PC-3 (cell line): ENCODE measurements at regions not wholly inside any gene's neighbourhood (a gene's known extent, or its start where the extent isn't known, plus 50 kb on each side); places are given as distances from the start of the nearest gene placed in this dataset.

Source experiments
- ATAC-seq: fragments of 200-7000 bp; cut with Tn5 transposase; 2 replicates; pipeline ENCODE4 v1.9.1; 2020; ENCODE audit warnings: mild to moderate bottlenecking, moderate library complexity
- BruUV-seq: library from RNA; stranded (reverse); fragments of 400-500 nt; replicated peaks from 2 replicates; lab custom pipeline; 2021; lab: Mats Ljungman, UMichigan
- CTCF ChIA-PET: fragments of 300-600 bp; sonication (Branson Sonifier 250); formaldehyde crosslinking; loops from one replicate; lab custom pipeline; 2022; ENCODE audit warnings: antibody characterized with exemption; lab: Charles Lee
- POLR2A ChIA-PET: fragments of 300-600 bp; sonication (Branson Sonifier 250); formaldehyde crosslinking; loops from one replicate; lab custom pipeline; 2022; ENCODE audit warnings: antibody characterized with exemption; ENCODE audit not compliant: unreplicated experiment; lab: Charles Lee
- DNase-seq: peaks from one replicate; pipeline ENCODE4 v3.0.0-alpha.2; 2015
- H2AFZ ChIP-seq: fragments of 300-600 bp; sonication (generic); 2 replicates; pipeline ENCODE4 v1.6.0; 2016; ENCODE audit warnings: antibody characterized with exemption, low read length
- H3F3A ChIP-seq: fragments of 300-600 bp; sonication (generic); one replicate; pipeline ENCODE4 v1.6.0; 2017; ENCODE audit warnings: antibody characterized with exemption, low read length, control low read depth, mild to moderate bottlenecking; ENCODE audit not compliant: unreplicated experiment
- H3K27ac ChIP-seq: fragments of 300-600 bp; sonication (generic); 2 replicates; pipeline ENCODE4 v1.5.1; 2016; ENCODE audit warnings: mild to moderate bottlenecking, low read length
- H3K27me3 ChIP-seq: fragments of 300-600 bp; sonication (generic); 2 replicates; pipeline ENCODE4 v1.6.1; 2016; ENCODE audit warnings: low read length, mixed read lengths
- H3K36me3 ChIP-seq: fragments of 300-600 bp; sonication (generic); 2 replicates; pipeline ENCODE4 v1.6.1; 2016; ENCODE audit warnings: low read depth, mixed run types, low read length, mixed read lengths
- H3K4me1 ChIP-seq: fragments of 300-600 bp; sonication (generic); 2 replicates; pipeline ENCODE4 v1.5.1; 2016; ENCODE audit warnings: low read length; ENCODE audit not compliant: insufficient read depth
- H3K4me2 ChIP-seq: fragments of 300-600 bp; sonication (generic); 2 replicates; pipeline ENCODE4 v1.6.0; 2016; ENCODE audit warnings: low read length
- H3K4me3 ChIP-seq: fragments of 300-600 bp; sonication (generic); 2 replicates; pipeline ENCODE4 v1.5.1; 2016; ENCODE audit warnings: mild to moderate bottlenecking, low read length, mixed read lengths
- H3K79me2 ChIP-seq: fragments of 300-600 bp; sonication (generic); 2 replicates; pipeline ENCODE4 v1.6.1; 2017; ENCODE audit warnings: low read length, mixed read lengths
- H3K9ac ChIP-seq: fragments of 300-600 bp; sonication (generic); 2 replicates; pipeline ENCODE4 v1.6.0; 2016; ENCODE audit warnings: mild to moderate bottlenecking, low read length
- H3K9me2 ChIP-seq: fragments of 300-600 bp; sonication (generic); replicated peaks from 2 replicates; pipeline ENCODE4 v1.6.1; 2016; ENCODE audit warnings: mixed run types, low read length, mixed read lengths
- H3K9me3 ChIP-seq: fragments of 300-600 bp; sonication (generic); 2 replicates; pipeline ENCODE4 v1.6.1; 2016; ENCODE audit warnings: low read length, mixed read lengths
- H4K20me1 ChIP-seq: fragments of 300-600 bp; sonication (generic); 2 replicates; pipeline ENCODE4 v1.6.1; 2016; ENCODE audit warnings: low read length, mixed read lengths
- EZH2 ChIP-seq: fragments of 300-600 bp; sonication (generic); IDR thresholded peaks from one replicate; pipeline ENCODE4 v1.6.1; 2017; ENCODE audit warnings: antibody characterized with exemption, mild to moderate bottlenecking, low read length; ENCODE audit not compliant: unreplicated experiment
- EZH2phosphoT487 ChIP-seq: fragments of 300-600 bp; sonication (generic); IDR thresholded peaks from 2 replicates; pipeline ENCODE4 v1.6.1; 2018; ENCODE audit warnings: mild to moderate bottlenecking, antibody characterized with exemption, low read length, borderline replicate concordance
- intact Hi-C: fragments of 100-400 bp; cut with micrococcal nuclease; formaldehyde crosslinking; loops from 2 replicates; pipeline ENCODE4 v1.9.0; 2023
- TF ChIP-seq, protein P1 (sequence below): fragments of 300-600 bp; sonication (generic); conservative IDR thresholded peaks from 2 replicates; pipeline ENCODE4 v1.5.1; 2017; ENCODE audit warnings: antibody characterized with exemption, low read depth, mild to moderate bottlenecking, low read length

DNA sequence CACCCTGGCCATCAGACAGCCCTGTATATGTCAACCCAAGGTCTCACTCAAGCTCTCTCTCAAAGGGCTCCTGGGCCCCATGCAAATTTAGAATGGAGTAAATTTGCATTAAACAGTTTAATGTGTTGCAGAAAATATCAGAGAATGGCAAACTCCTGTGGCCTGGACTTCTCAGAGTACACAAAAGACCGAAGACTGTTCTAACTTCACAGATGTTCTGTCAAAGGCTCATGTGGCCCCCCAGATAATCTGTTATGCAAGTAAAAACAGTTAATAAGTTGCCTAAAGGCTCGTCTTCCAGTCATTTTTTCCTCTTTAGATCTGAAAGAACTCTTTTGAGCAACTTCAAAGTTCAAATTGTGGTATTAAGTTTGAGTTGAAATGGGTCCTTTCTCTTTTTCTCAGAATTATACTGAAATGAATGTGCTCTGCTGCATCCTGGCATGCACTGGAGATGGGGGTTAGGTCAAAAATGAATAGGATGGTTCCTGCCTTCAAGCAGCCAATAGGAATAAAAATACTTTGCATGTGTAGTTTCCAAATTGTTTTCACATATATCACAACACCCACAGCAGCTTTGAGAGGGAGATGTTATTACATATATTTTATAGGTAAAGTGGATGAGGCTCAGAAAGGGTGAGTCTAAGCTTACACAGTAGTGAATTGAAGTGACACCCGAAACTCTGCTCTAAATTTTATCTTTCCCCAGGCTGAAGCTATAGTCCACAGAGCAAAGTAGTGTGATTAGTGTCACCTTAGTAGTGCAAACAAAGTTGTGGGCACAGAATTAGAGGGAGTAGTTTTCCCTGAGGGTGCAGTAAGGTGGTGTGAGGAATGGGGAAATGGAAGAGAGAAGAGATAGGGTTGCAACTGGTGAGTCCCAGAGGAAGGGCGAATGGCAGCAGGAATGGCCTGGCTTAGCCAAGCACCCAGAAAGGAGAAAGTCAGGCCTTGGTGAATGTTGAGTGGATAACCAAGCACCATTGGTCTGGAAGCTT lies 205.0 kb upstream of the RFC3 start:
- H3K27me3 ChIP-seq = no peaks in the 10 kb centered on the region
- H3K4me2 ChIP-seq = no peak overlapping the region
- ATAC-seq = no peak
- H3K9me3 ChIP-seq = no peaks in the 10 kb centered on the region
- CTCF ChIA-PET = no interaction called here
- no peak overlapping the region for H2AFZ ChIP-seq
- POLR2A ChIA-PET = no interaction called here
- no peaks in the 10 kb centered on the region for H3F3A ChIP-seq
- no peak overlapping the region for H3K9ac ChIP-seq
- no peaks in the 10 kb centered on the region for H3K9me2 ChIP-seq
- TF ChIP-seq EZH2 = no peak
- TF ChIP-seq, protein P1, sequence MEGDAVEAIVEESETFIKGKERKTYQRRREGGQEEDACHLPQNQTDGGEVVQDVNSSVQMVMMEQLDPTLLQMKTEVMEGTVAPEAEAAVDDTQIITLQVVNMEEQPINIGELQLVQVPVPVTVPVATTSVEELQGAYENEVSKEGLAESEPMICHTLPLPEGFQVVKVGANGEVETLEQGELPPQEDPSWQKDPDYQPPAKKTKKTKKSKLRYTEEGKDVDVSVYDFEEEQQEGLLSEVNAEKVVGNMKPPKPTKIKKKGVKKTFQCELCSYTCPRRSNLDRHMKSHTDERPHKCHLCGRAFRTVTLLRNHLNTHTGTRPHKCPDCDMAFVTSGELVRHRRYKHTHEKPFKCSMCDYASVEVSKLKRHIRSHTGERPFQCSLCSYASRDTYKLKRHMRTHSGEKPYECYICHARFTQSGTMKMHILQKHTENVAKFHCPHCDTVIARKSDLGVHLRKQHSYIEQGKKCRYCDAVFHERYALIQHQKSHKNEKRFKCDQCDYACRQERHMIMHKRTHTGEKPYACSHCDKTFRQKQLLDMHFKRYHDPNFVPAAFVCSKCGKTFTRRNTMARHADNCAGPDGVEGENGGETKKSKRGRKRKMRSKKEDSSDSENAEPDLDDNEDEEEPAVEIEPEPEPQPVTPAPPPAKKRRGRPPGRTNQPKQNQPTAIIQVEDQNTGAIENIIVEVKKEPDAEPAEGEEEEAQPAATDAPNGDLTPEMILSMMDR = no peak
- H3K79me2 ChIP-seq = no peaks in the 10 kb centered on the region
- no peak overlapping the region for H3K4me3 ChIP-seq
- DNase-seq = no peak
- H3K27ac ChIP-seq = no peak overlapping the region
- BruUV-seq = no TSS peak
- intact Hi-C loops = no loop called here
- no peaks in the 10 kb centered on the region for H3K36me3 ChIP-seq
- H4K20me1 ChIP-seq = no peaks in the 10 kb centered on the region
- H3K4me1 ChIP-seq = no peaks in the 10 kb centered on the region

DNA sequence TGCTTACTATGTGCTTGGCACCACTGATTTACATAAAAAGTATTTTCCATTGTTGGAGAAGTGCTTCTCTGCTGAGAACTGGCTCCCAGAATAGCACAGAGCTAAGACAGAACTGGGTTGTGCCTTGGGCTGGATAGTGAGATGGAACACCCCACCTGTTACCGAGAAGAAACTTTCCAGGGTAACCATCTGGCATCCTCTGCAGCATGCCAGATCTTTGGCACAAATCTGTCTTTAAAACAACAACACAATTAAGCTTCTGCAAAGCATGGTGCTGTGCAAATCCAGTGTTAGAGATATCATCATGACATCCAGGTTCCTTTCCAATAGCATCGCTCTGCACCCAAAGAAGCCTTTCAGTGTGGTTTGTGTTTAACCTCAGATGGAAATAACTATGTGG lies 202.5 kb upstream of the RFC3 start:
- Histone ChIP-seq H3K4me3 (no peak overlapping the region), H2AFZ (no peak overlapping the region), H3K9ac (no peak overlapping the region), H3K4me2 (no peak overlapping the region), H4K20me1 (no peaks in the 10 kb centered on the region), H3K27me3 (no peaks in the 10 kb centered on the region), H3K9me3 (no peaks in the 10 kb centered on the region), H3K4me1 (no peaks in the 10 kb centered on the region), H3K36me3 (no peaks in the 10 kb centered on the region), H3K9me2 (no peaks in the 10 kb centered on the region), H3K27ac (no peak overlapping the region), H3F3A (no peaks in the 10 kb centered on the region), H3K79me2 (no peaks in the 10 kb centered on the region)
- TF ChIP-seq, protein P1 = no peak
- TF ChIP-seq EZH2phosphoT487 (no peak), EZH2 (no peak)
- ChIA-PET POLR2A (no interaction called here), CTCF (no interaction called here)
- no TSS peak for BruUV-seq
- intact Hi-C loops = no loop called here
- DNase-seq (no peak), ATAC-seq (no peak)

DNA sequence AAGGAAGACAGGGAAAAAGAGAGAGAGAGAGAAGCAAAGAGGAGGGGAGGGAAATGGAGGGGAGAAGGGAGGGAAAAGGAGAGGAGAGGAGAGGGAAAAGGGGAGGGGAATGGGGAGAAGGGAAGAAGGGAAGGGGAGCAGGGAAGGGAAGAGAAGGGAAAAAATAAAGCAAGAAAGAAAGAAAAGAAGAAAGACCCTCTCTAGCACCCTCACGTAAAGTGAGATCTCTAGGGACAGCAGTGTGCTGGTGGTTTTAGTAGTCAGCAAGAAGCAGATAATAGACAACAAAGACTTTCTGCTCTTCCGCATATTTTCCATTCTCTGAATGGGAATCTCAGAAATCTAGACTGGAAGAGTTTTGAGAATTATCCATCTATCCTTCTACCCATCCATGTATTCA lies 201.8 kb upstream of the RFC3 start:
- Histone ChIP-seq H3K27me3 (no peaks in the 10 kb centered on the region), H3K79me2 (no peaks in the 10 kb centered on the region), H3F3A (no peaks in the 10 kb centered on the region), H4K20me1 (no peaks in the 10 kb centered on the region), H3K4me2 (no peak overlapping the region), H3K9me3 (no peaks in the 10 kb centered on the region), H3K9me2 (no peaks in the 10 kb centered on the region), H3K9ac (no peak overlapping the region), H3K36me3 (no peaks in the 10 kb centered on the region), H2AFZ (no peak overlapping the region), H3K4me3 (no peak overlapping the region), H3K27ac (no peak overlapping the region), H3K4me1 (no peaks in the 10 kb centered on the region)
- no peak for ATAC-seq
- no TSS peak for BruUV-seq
- ChIA-PET POLR2A (no interaction called here), CTCF (no interaction called here)
- intact Hi-C loops = no loop called here
- no peak for DNase-seq
- TF ChIP-seq EZH2 = no peak
- TF ChIP-seq EZH2phosphoT487 = no peak
- TF ChIP-seq, protein P1 = no peak
